ENCODE measurements at regions not wholly inside any gene's neighbourhood (a gene's known extent, or its start where the extent isn't known, plus 50 kb on each side); places are given as distances from the start of the nearest gene placed in this dataset.

GRCh38 chr2:16742026-16742425 lies 76.4 kb upstream of the CYRIA start:
- TF ChIP-seq CTCF (IDR thresholded peaks at IDR 0.05) (no peak), POLR2A (IDR thresholded peaks at IDR 0.05) (no peak)

Measured in prostate gland (tissue), 2 donors.